Neuronal stem cell (in vitro differentiated cells): ENCODE measurements at regions not wholly inside any gene's neighbourhood (a gene's known extent, or its start where the extent isn't known, plus 50 kb on each side); places are given as distances from the start of the nearest gene placed in this dataset.

Experiments used
- DNase-seq: peaks from one replicate; pipeline ENCODE4 v3.0.0-alpha.2; 2013; ENCODE audit warnings: low spot score
- H2AFZ ChIP-seq: one replicate; pipeline ENCODE4 v1.6.1; 2013; ENCODE audit warnings: mild to moderate bottlenecking, low read length, inconsistent platforms
- H2AK5ac ChIP-seq: 2 replicates; pipeline ENCODE4 v1.6.1; 2013; ENCODE audit warnings: low read depth, mild to moderate bottlenecking, inconsistent platforms, low read length, moderate library complexity, mixed read lengths
- H2BK120ac ChIP-seq: 2 replicates; pipeline ENCODE4 v1.6.1; 2013; ENCODE audit warnings: low read depth, mild to moderate bottlenecking, inconsistent platforms, low read length, moderate library complexity, mixed read lengths
- H2BK12ac ChIP-seq: one replicate; pipeline ENCODE4 v1.6.1; 2013; ENCODE audit warnings: low read length, inconsistent platforms
- H2BK15ac ChIP-seq: 2 replicates; pipeline ENCODE4 v1.6.1; 2013; ENCODE audit warnings: mild to moderate bottlenecking, low read length, inconsistent platforms, mixed read lengths
- H2BK5ac ChIP-seq: one replicate; pipeline ENCODE4 v1.6.1; 2013; ENCODE audit warnings: inconsistent platforms, mild to moderate bottlenecking, low read length, moderate library complexity
- H3K14ac ChIP-seq: one replicate; pipeline ENCODE4 v1.6.1; 2013; ENCODE audit warnings: low read length, inconsistent platforms
- H3K18ac ChIP-seq: 2 replicates; pipeline ENCODE4 v1.6.1; 2013; ENCODE audit warnings: low read length, inconsistent platforms
- H3K23ac ChIP-seq: 2 replicates; pipeline ENCODE4 v1.6.1; 2013; ENCODE audit warnings: low read depth, mild to moderate bottlenecking, mixed read lengths, low read length, inconsistent platforms; ENCODE audit not compliant: poor library complexity
- H3K27ac ChIP-seq: replicated peaks from 3 replicates; pipeline ENCODE4 v1.5.1; 2013; ENCODE audit warnings: low read length, inconsistent platforms
- H3K27me3 ChIP-seq, 3 experiments: 2 replicates each; pipeline ENCODE4 v1.6.1; 2013; ENCODE audit warnings: low read length in 3 of 3, mild to moderate bottlenecking in 2 of 3, inconsistent platforms in 1 of 3, low read depth in 1 of 3, mixed read lengths in 1 of 3, moderate library complexity in 1 of 3; ENCODE audit not compliant: control insufficient read depth in 3 of 3, insufficient read depth in 3 of 3
- H3K36me3 ChIP-seq, 2 donors: replicated peaks in 1 of 2; 2 replicates each; pipeline ENCODE4 v1.6.1; 2013; ENCODE audit warnings: low read length in 2 of 2; ENCODE audit not compliant: control insufficient read depth in 2 of 2, insufficient read depth in 2 of 2
- H3K4ac ChIP-seq: 2 replicates; pipeline ENCODE4 v1.6.1; 2013; ENCODE audit warnings: inconsistent platforms, mild to moderate bottlenecking, low read length, moderate library complexity
- H3K4me1 ChIP-seq, 2 donors: 1 replicate in 1 of 2; 2 replicates in 1 of 2; pipeline ENCODE4 v1.6.1; 2013; ENCODE audit warnings: low read length in 2 of 2, low read depth in 1 of 2; ENCODE audit not compliant: control insufficient read depth in 2 of 2, insufficient read depth in 1 of 2
- H3K4me2 ChIP-seq: one replicate; pipeline ENCODE4 v1.6.1; 2013; ENCODE audit warnings: mild to moderate bottlenecking, low read length, inconsistent platforms; ENCODE audit not compliant: insufficient read depth, poor library complexity, severe bottlenecking
- H3K4me3 ChIP-seq, 2 donors: 2 replicates each; pipeline ENCODE4 v1.5.1; 2013; ENCODE audit warnings: low read length in 2 of 2, mild to moderate bottlenecking in 2 of 2, inconsistent platforms in 1 of 2, moderate library complexity in 1 of 2
- H3K79me1 ChIP-seq: one replicate; pipeline ENCODE4 v1.6.1; 2013; ENCODE audit warnings: low read depth, mild to moderate bottlenecking, inconsistent platforms, low read length, moderate library complexity
- H3K9ac ChIP-seq: one replicate; pipeline ENCODE4 v1.6.1; 2013; ENCODE audit warnings: mild to moderate bottlenecking, low read depth, low read length, inconsistent platforms; ENCODE audit not compliant: poor library complexity
- H3K9me3 ChIP-seq, 2 donors: replicated peaks in 1 of 2; 2 replicates each; pipeline versions ENCODE3 to v1.6.1; 2013; ENCODE audit warnings: low read length in 2 of 2, mild to moderate bottlenecking in 2 of 2, inconsistent platforms in 1 of 2, low read depth in 1 of 2, mixed read lengths in 1 of 2, moderate library complexity in 1 of 2; ENCODE audit not compliant: control insufficient read depth in 2 of 2, insufficient read depth in 1 of 2
- H4K8ac ChIP-seq: one replicate; pipeline ENCODE4 v1.6.1; 2013; ENCODE audit warnings: low read depth, mild to moderate bottlenecking, inconsistent platforms, low read length, moderate library complexity
- H4K91ac ChIP-seq: one replicate; pipeline ENCODE4 v1.6.1; 2013; ENCODE audit warnings: low read length, low read depth, mild to moderate bottlenecking, inconsistent platforms; ENCODE audit not compliant: poor library complexity
- WGBS, 2 donors: extraction: QIAGEN DNeasy Blood & Tissue Kit; methylation state at CpG; one replicate each; pipeline ENCODE4 v1.1.7; 2013; ENCODE audit warnings: missing lambda C conversion rate in 2 of 2, mixed read lengths in 1 of 2; ENCODE audit not compliant: insufficient read length in 2 of 2, insufficient replicate concordance in 1 of 2; ENCODE audit errors: extremely low coverage in 2 of 2; 5-methylcytosine and 5-hydroxymethylcytosine counted together

DNA sequence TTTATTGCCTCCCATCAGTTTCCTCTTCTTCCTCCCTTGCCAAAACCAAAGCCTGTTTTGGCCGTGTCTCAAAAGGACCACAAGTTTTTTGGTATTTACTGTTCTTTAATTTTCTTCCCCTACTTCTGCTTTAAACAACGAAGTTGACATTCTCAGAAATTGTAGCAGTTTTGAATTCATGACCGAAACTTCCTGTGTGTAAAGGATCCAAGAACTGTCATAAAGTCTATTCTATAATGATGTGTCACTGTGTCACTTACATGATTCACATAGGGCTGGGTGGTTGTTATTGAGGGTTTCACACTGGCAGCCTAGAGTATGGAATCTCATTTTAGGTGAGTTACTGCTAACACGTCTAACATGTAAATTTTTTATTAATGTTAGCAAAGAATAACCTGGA, 741.0 kb upstream of the KLHL1 start:
- no peak overlapping the region for H4K91ac ChIP-seq
- H3K4me1 ChIP-seq, result no peaks in the 10 kb centered on the region
- no peaks in the 10 kb centered on the region for H3K79me1 ChIP-seq
- no peak for DNase-seq
- no peak overlapping the region for H2AK5ac ChIP-seq
- no peak overlapping the region for H2BK120ac ChIP-seq
- WGBS, 2 donors, result no CpG with 5 or more reads among the region's 4 CpGs
- no peaks in the 10 kb centered on the region for H3K27me3 ChIP-seq
- no peak overlapping the region for H3K4ac ChIP-seq
- no peak overlapping the region for H2BK12ac ChIP-seq
- H2BK15ac ChIP-seq, result no peak overlapping the region
- H3K18ac ChIP-seq, result no peak overlapping the region
- no peak overlapping the region for H3K4me3 ChIP-seq
- H3K36me3 ChIP-seq, result no peaks in the 10 kb centered on the region
- H2BK5ac ChIP-seq, result no peak overlapping the region
- no peak overlapping the region for H3K27ac ChIP-seq
- H3K9ac ChIP-seq, result no peak overlapping the region
- H3K4me2 ChIP-seq, result no peak overlapping the region
- H2AFZ ChIP-seq, result no peak overlapping the region
- no peak overlapping the region for H3K14ac ChIP-seq
- H3K9me3 ChIP-seq, result no peaks in the 10 kb centered on the region
- H4K8ac ChIP-seq, result no peak overlapping the region
- H3K23ac ChIP-seq, result no peak overlapping the region

DNA sequence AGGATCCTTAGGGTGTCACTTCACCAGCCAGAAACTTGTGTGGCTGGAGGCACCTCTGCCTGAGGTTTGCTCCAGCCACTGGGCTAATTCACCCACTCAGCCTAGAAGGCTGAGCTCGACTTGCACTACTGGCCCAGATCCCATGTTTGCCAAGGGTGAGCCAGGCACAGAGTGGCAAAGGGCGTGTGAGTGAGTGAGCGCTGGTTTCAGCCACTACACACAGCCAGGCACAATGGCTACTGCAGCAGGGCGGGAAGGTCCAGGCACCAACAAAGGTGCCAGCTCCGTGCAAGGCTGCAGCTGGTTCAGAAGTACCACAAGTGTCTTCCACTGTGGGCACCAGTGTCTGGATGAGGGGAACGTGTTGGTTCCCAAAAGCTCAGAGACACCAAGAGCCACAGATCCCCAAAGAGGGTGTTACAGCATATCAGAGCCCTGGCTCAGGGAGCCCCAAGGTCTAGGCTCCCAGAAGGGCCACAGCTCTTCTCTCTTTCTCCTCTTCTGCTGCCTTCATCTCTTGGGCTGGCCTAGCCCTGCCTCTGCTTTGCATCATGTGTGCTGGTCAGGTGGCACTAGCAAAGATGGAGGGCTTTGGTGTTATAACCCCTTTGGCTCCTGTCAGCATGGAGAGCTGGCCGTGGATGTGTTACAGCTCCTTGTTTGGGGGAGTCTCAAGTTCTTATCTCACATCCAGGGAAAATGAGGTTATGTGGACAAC, 736.3 kb upstream of the KLHL1 start:
- Histone ChIP-seq H2BK15ac (no peak overlapping the region), H3K4me2 (no peak overlapping the region), H3K36me3 (no peaks in the 10 kb centered on the region), H3K18ac (peak overlapping the region; percentile 59), H3K4ac (peak overlapping the region; percentile 66), H3K4me1 (no peaks in the 10 kb centered on the region), H2BK12ac (no peak overlapping the region), H3K79me1 (no peaks in the 10 kb centered on the region), H3K23ac (peak overlapping the region; percentile 17), H2BK5ac (no peak overlapping the region), H3K9me3 (no peaks in the 10 kb centered on the region), H2AFZ (peak overlapping the region; percentile 46), H2AK5ac (peak overlapping the region; percentile 23), H3K27me3 (no peaks in the 10 kb centered on the region), H2BK120ac (no peak overlapping the region), H4K91ac (no peak overlapping the region), H3K14ac (peak overlapping the region; percentile 38), H3K27ac (no peak overlapping the region), H3K9ac (no peak overlapping the region), H4K8ac (peak overlapping the region; percentile 65), H3K4me3 (peak overlapping the region in 1 of 2 donors; percentile 8)
- no peak for DNase-seq
- WGBS, 2 donors, result no CpG with 5 or more reads among the region's 7 CpGs

DNA sequence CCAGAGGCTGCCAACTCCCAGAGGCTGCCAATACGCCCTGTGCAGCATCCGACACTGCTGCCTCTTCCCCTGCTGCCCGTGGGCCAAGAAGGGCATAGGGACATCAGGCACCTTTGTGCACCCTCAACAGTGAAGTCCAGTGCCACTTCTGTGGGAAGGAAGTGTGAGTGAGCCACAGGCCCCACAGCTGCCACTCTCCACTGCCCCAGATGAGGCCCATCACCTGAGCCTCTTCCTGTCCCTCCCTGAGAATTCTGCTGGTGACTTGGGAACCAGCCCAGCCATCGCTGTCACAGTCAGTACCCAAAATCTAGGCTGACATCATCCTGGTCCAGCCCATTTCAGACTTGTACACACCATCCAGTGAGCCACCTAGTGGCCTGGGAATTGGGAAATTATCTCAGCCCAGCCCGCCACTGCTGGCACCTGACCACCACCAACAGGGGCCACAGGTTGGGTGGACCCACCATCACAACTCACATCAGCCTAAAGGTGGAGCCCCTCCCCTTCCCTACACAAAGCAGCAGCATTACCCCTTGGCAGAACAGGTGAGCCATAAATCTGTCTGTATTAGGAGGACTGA, 733.9 kb upstream of the KLHL1 start:
- Histone ChIP-seq H3K27ac (no peak overlapping the region), H3K18ac (peak overlapping the region; percentile 67), H4K8ac (no peak overlapping the region), H3K4me2 (no peak overlapping the region), H2AK5ac (no peak overlapping the region), H3K9ac (peak overlapping the region; percentile 32), H2BK120ac (no peak overlapping the region), H3K4ac (no peak overlapping the region), H3K14ac (peak overlapping the region; percentile 31), H2BK12ac (peak overlapping the region; percentile 16), H3K27me3 (no peaks in the 10 kb centered on the region), H2AFZ (peak overlapping the region; percentile 74), H2BK15ac (no peak overlapping the region), H3K36me3 (no peaks in the 10 kb centered on the region), H4K91ac (no peak overlapping the region), H3K4me3 (no peak overlapping the region), H3K4me1 (no peaks in the 10 kb centered on the region), H3K23ac (peak overlapping the region; percentile 29), H3K79me1 (no peaks in the 10 kb centered on the region), H2BK5ac (no peak overlapping the region), H3K9me3 (no peaks in the 10 kb centered on the region)
- WGBS, 2 donors, result no CpG with 5 or more reads among the region's 5 CpGs
- no peak for DNase-seq

DNA sequence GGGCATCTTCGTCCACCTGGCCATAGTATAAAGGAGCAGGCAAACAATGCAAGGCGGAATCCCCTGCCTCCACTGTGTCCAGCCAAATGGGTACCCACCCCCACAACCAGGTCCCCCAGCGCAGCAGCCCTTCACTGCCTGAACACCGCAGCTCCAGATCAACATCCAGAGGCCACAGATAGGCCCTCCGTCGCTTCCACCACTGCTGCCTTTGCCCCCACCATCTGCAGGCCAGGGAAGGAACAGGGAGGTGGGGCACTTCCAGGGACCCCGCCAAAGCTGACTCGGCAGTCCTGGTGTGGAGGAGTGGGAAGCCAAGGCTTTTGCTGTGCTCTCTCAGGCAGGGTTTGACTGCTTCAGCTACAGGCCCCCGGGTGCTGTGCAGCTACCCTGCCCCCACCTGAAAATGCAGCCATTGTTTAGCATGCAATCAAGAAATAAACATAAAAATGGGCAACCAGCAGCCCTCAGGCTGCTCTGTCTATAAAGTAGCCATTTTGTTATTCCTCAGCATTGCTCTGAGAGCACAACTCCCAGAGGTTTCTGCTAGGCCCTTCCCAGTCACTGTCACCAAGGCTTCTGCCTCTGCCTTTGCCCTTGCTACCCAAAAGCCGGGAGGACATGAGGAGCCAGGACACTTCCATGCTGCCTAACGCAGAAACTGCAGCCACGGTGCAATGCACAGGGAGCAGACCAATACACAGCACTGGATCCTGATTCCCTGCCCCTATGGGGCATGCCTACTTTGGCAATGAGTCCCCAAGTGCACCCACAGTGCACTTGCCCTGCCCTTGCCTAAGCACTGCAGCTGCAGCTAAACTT, 733.2 kb upstream of the KLHL1 start:
- Histone ChIP-seq H3K36me3 (no peaks in the 10 kb centered on the region), H3K27me3 (no peaks in the 10 kb centered on the region), H3K9me3 (no peaks in the 10 kb centered on the region), H2BK120ac (no peak overlapping the region), H2AK5ac (no peak overlapping the region), H3K4me1 (no peaks in the 10 kb centered on the region), H2BK5ac (no peak overlapping the region), H3K79me1 (no peaks in the 10 kb centered on the region), H2BK15ac (no peak overlapping the region), H3K9ac (peak overlapping the region; percentile 32), H3K27ac (no peak overlapping the region), H4K91ac (no peak overlapping the region), H3K4me3 (no peak overlapping the region), H3K14ac (peak overlapping the region; percentile 31), H3K4me2 (no peak overlapping the region), H4K8ac (no peak overlapping the region), H2AFZ (peak overlapping the region; percentile 74), H3K4ac (no peak overlapping the region), H3K18ac (peak overlapping the region; percentile 67), H3K23ac (peak overlapping the region; percentile 29), H2BK12ac (peak overlapping the region; percentile 16)
- WGBS, 2 donors, result no CpG with 5 or more reads among the region's 12 CpGs
- DNase-seq, result no peak
